Mononuclear cell (primary cell): ENCODE measurements at regions not wholly inside any gene's neighbourhood (a gene's known extent, or its start where the extent isn't known, plus 50 kb on each side); places are given as distances from the start of the nearest gene placed in this dataset.
"Not testable (repeated sequence)": the region's sequence is repeated elsewhere in the genome, so short reads cannot be mapped to it uniquely, and the experiment has no call there.

Source experiments
- H3K27me3 ChIP-seq: 2 replicates; pipeline ENCODE4 v1.6.0; 2011; ENCODE audit warnings: low read length, control low read depth; ENCODE audit not compliant: insufficient read depth
- H3K4me1 ChIP-seq: 2 replicates; pipeline ENCODE4 v1.5.1; 2011; ENCODE audit warnings: mild to moderate bottlenecking, low read length, control low read depth; ENCODE audit not compliant: insufficient read depth
- H3K4me3 ChIP-seq: 2 replicates; pipeline ENCODE4 v1.5.1; 2011; ENCODE audit warnings: mild to moderate bottlenecking, low read length, moderate library complexity
- H3K9me3 ChIP-seq: 2 replicates; pipeline ENCODE4 v1.5.1; 2011; ENCODE audit warnings: low read depth, mild to moderate bottlenecking, control low read depth, low read length

GRCh38 chr2:194545978-194546377 lies 1111.0 kb upstream of the SLC39A10 start:
- no peaks in the 10 kb centered on the region for H3K4me1 ChIP-seq

GRCh38 chr2:194539425-194539824 lies 1117.6 kb upstream of the SLC39A10 start:
- Histone ChIP-seq H3K4me1 (no peaks in the 10 kb centered on the region), H3K4me3 (no peak overlapping the region), H3K9me3 (no peaks in the 10 kb centered on the region), H3K27me3 (no peaks in the 10 kb centered on the region)

More at GRCh38 chr2:194545978-194546377, 1111.0 kb upstream of the SLC39A10 start:
- H3K4me3 ChIP-seq: no peak overlapping the region
- H3K9me3 ChIP-seq: no peaks in the 10 kb centered on the region
- no peaks in the 10 kb centered on the region for H3K27me3 ChIP-seq

GRCh38 chr2:194526121-194526520 lies 1130.9 kb upstream of the SLC39A10 start:
- no peaks in the 10 kb centered on the region for H3K4me1 ChIP-seq
- no peaks in the 10 kb centered on the region for H3K27me3 ChIP-seq
- H3K4me3 ChIP-seq: no peak overlapping the region
- no peaks in the 10 kb centered on the region for H3K9me3 ChIP-seq

GRCh38 chr2:194514281-194514680 lies 1142.7 kb upstream of the SLC39A10 start:
- Histone ChIP-seq H3K27me3 (no peaks in the 10 kb centered on the region), H3K4me1 (no peaks in the 10 kb centered on the region), H3K4me3 (no peak overlapping the region), H3K9me3 (no peaks in the 10 kb centered on the region)

- not testable (repeated sequence) for H3K4me3 ChIP-seq, H3K27me3 ChIP-seq, H3K4me1 ChIP-seq, H3K9me3 ChIP-seq
Measured at GRCh38 chr2:194511070-194511469, 1146.0 kb upstream of the SLC39A10 start.

- H3K9me3 ChIP-seq, H3K27me3 ChIP-seq, H3K4me1 ChIP-seq, H3K4me3 ChIP-seq: not testable (repeated sequence)
Measured at GRCh38 chr2:194504876-194505275, 1152.2 kb upstream of the SLC39A10 start.

- H3K4me1 ChIP-seq: no peaks in the 10 kb centered on the region
- H3K27me3 ChIP-seq: no peaks in the 10 kb centered on the region
- no peaks in the 10 kb centered on the region for H3K9me3 ChIP-seq
- no peak overlapping the region for H3K4me3 ChIP-seq
Measured at GRCh38 chr2:194495046-194495445, 1162.0 kb upstream of the SLC39A10 start.

GRCh38 chr2:194494401-194494800 lies 1162.6 kb upstream of the SLC39A10 start:
- Histone ChIP-seq H3K4me3 (no peak overlapping the region), H3K9me3 (no peaks in the 10 kb centered on the region), H3K4me1 (no peaks in the 10 kb centered on the region), H3K27me3 (no peaks in the 10 kb centered on the region)

GRCh38 chr2:194491409-194492115 lies 1165.5 kb upstream of the SLC39A10 start:
- no peaks in the 10 kb centered on the region for H3K27me3 ChIP-seq
- H3K9me3 ChIP-seq: no peaks in the 10 kb centered on the region
- no peak overlapping the region for H3K4me3 ChIP-seq
- no peaks in the 10 kb centered on the region for H3K4me1 ChIP-seq

- no peaks in the 10 kb centered on the region for H3K9me3 ChIP-seq
- H3K4me3 ChIP-seq: no peak overlapping the region
- no peaks in the 10 kb centered on the region for H3K27me3 ChIP-seq
- no peaks in the 10 kb centered on the region for H3K4me1 ChIP-seq
Measured at GRCh38 chr2:194486326-194486725, 1170.7 kb upstream of the SLC39A10 start.

GRCh38 chr2:194483041-194483440 lies 1174.0 kb upstream of the SLC39A10 start:
- Histone ChIP-seq H3K4me1 (no peaks in the 10 kb centered on the region), H3K9me3 (no peaks in the 10 kb centered on the region), H3K4me3 (no peak overlapping the region), H3K27me3 (no peaks in the 10 kb centered on the region)

- Histone ChIP-seq H3K27me3 (no peaks in the 10 kb centered on the region), H3K9me3 (no peaks in the 10 kb centered on the region), H3K4me3 (no peak overlapping the region)
Measured at GRCh38 chr2:194465641-194466040, 1191.4 kb upstream of the SLC39A10 start.

GRCh38 chr2:194464964-194465638 lies 1191.9 kb upstream of the SLC39A10 start:
- Histone ChIP-seq H3K9me3 (no peaks in the 10 kb centered on the region), H3K4me3 (no peak overlapping the region), H3K27me3 (no peaks in the 10 kb centered on the region)

More at GRCh38 chr2:194465641-194466040, 1191.4 kb upstream of the SLC39A10 start:
- no peaks in the 10 kb centered on the region for H3K4me1 ChIP-seq

GRCh38 chr2:194462883-194463282 lies 1194.1 kb upstream of the SLC39A10 start:
- H3K27me3 ChIP-seq, H3K4me3 ChIP-seq, H3K9me3 ChIP-seq, H3K4me1 ChIP-seq: not testable (repeated sequence)

More at GRCh38 chr2:194464964-194465638, 1191.9 kb upstream of the SLC39A10 start:
- H3K4me1 ChIP-seq: no peaks in the 10 kb centered on the region

GRCh38 chr2:194455358-194455757 lies 1201.7 kb upstream of the SLC39A10 start:
- no peaks in the 10 kb centered on the region for H3K4me1 ChIP-seq
- H3K4me3 ChIP-seq: no peak overlapping the region
- no peaks in the 10 kb centered on the region for H3K9me3 ChIP-seq
- no peaks in the 10 kb centered on the region for H3K27me3 ChIP-seq

GRCh38 chr2:194452504-194452903 lies 1204.5 kb upstream of the SLC39A10 start:
- Histone ChIP-seq H3K4me3 (no peak overlapping the region), H3K9me3 (no peaks in the 10 kb centered on the region), H3K4me1 (no peaks in the 10 kb centered on the region), H3K27me3 (no peaks in the 10 kb centered on the region)
